Osteoblast (primary cell): ENCODE measurements at regions not wholly inside any gene's neighbourhood (a gene's known extent, or its start where the extent isn't known, plus 50 kb on each side); places are given as distances from the start of the nearest gene placed in this dataset.

Experiments
- DNase-seq: peaks from one replicate; pipeline ENCODE4 v3.0.0; 2011; ENCODE audit warnings: low spot score, mixed read lengths; ENCODE audit not compliant: insufficient read length; ENCODE audit errors: missing footprints
- H2AFZ ChIP-seq: 2 replicates; pipeline ENCODE4 v1.6.0; 2011; ENCODE audit warnings: mild to moderate bottlenecking, low read length
- H3K27ac ChIP-seq: 2 replicates; pipeline ENCODE4 v1.5.1; 2011; ENCODE audit warnings: mild to moderate bottlenecking, low read depth, low read length, moderate library complexity
- H3K27me3 ChIP-seq: 2 replicates; pipeline ENCODE4 v1.6.0; 2012; ENCODE audit warnings: mild to moderate bottlenecking, control low read depth, inconsistent platforms, low read length, moderate library complexity; ENCODE audit not compliant: insufficient read depth
- H3K36me3 ChIP-seq: 2 replicates; pipeline ENCODE4 v1.5.1; 2011; ENCODE audit warnings: mild to moderate bottlenecking, low read length, control low read depth, moderate library complexity; ENCODE audit not compliant: insufficient read depth
- H3K4me1 ChIP-seq: 2 replicates; pipeline ENCODE4 v1.5.1; 2011; ENCODE audit warnings: mild to moderate bottlenecking, low read length, control low read depth, moderate library complexity; ENCODE audit not compliant: insufficient read depth
- H3K4me2 ChIP-seq: 2 replicates; pipeline ENCODE4 v1.6.0; 2011; ENCODE audit warnings: mild to moderate bottlenecking, low read length; ENCODE audit not compliant: insufficient read depth
- H3K4me3 ChIP-seq: fragments of 200-600 bp; sonication (generic); 3 replicates; pipeline ENCODE4 v1.5.1; 2012; ENCODE audit warnings: mild to moderate bottlenecking, low read length, inconsistent platforms; ENCODE audit not compliant: insufficient read depth
- H3K79me2 ChIP-seq: 2 replicates; pipeline ENCODE4 v1.6.0; 2012; ENCODE audit warnings: mild to moderate bottlenecking, low read length, control low read depth, inconsistent platforms; ENCODE audit not compliant: insufficient read depth
- H3K9me3 ChIP-seq: 2 replicates; pipeline ENCODE4 v1.5.1; 2011; ENCODE audit warnings: low read depth, low read length, control low read depth
- H4K20me1 ChIP-seq: 2 replicates; pipeline ENCODE4 v1.6.0; 2012; ENCODE audit warnings: mild to moderate bottlenecking, low read length, control low read depth; ENCODE audit not compliant: insufficient read depth
- CTCF ChIP-seq: IDR thresholded peaks from 2 replicates; pipeline ENCODE4 v1.5.1; 2011; ENCODE audit warnings: mild to moderate bottlenecking, low read depth, low read length, moderate library complexity; ENCODE audit errors: extremely low read depth

GRCh38 chr5:156199045-156199444 lies 127.9 kb upstream of the SGCD start:
- Histone ChIP-seq H3K4me1 (peaks cover 13% of the 10 kb centered on the region), H3K36me3 (no peaks in the 10 kb centered on the region), H3K9me3 (no peaks in the 10 kb centered on the region), H4K20me1 (no peaks in the 10 kb centered on the region), H3K27me3 (no peaks in the 10 kb centered on the region), H3K27ac (no peak overlapping the region), H2AFZ (no peak overlapping the region), H3K4me2 (no peak overlapping the region), H3K79me2 (no peaks in the 10 kb centered on the region), H3K4me3 (no peak overlapping the region)
- TF ChIP-seq CTCF = no peak
- no peak for DNase-seq

GRCh38 chr5:156200938-156201787 lies 125.8 kb upstream of the SGCD start:
- no peaks in the 10 kb centered on the region for H3K36me3 ChIP-seq
- H3K27me3 ChIP-seq = no peaks in the 10 kb centered on the region
- peak overlapping the region; percentile 8 for H3K4me3 ChIP-seq
- H3K79me2 ChIP-seq = no peaks in the 10 kb centered on the region
- no peaks in the 10 kb centered on the region for H3K9me3 ChIP-seq
- H2AFZ ChIP-seq = no peak overlapping the region
- DNase-seq = no peak
- TF ChIP-seq CTCF = no peak
- peaks cover 13% of the 10 kb centered on the region for H3K4me1 ChIP-seq
- H4K20me1 ChIP-seq = no peaks in the 10 kb centered on the region
- peak overlapping the region; percentile 51 for H3K27ac ChIP-seq
- peak overlapping the region; percentile 54 for H3K4me2 ChIP-seq

GRCh38 chr5:156201788-156202403 lies 125.1 kb upstream of the SGCD start:
- Histone ChIP-seq H3K4me2 (peak overlapping the region; percentile 54), H3K27me3 (no peaks in the 10 kb centered on the region), H2AFZ (no peak overlapping the region), H3K79me2 (no peaks in the 10 kb centered on the region), H3K4me3 (peak overlapping the region; percentile 8), H3K36me3 (no peaks in the 10 kb centered on the region), H3K27ac (peak overlapping the region; percentile 51), H3K9me3 (no peaks in the 10 kb centered on the region), H3K4me1 (peaks cover 13% of the 10 kb centered on the region), H4K20me1 (no peaks in the 10 kb centered on the region)
- no peak for TF ChIP-seq CTCF
- DNase-seq = peak; percentile 51

DNA sequence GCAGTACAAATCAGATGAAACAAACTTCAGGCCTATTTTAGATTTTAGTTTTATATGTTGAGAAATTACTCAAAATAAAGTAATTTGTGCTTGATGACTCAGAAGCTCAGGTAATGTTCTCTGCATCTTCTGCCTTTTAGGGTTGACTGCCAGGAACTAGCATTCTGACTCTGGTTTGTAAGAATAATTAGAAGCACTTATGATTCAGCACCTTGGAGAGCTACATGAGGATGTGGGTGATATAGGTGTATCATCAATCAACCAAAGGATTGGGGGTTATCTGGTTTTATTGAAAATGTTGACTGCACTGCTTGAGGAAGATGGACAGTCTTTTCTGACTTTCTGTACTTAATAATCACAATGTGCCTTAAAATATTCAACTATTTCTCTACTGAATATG lies 118.7 kb upstream of the SGCD start:
- Histone ChIP-seq H3K27ac (no peak overlapping the region), H3K36me3 (no peaks in the 10 kb centered on the region), H3K4me2 (no peak overlapping the region), H3K4me1 (no peaks in the 10 kb centered on the region), H3K27me3 (no peaks in the 10 kb centered on the region), H2AFZ (no peak overlapping the region), H4K20me1 (no peaks in the 10 kb centered on the region), H3K9me3 (no peaks in the 10 kb centered on the region), H3K79me2 (no peaks in the 10 kb centered on the region), H3K4me3 (no peak overlapping the region)
- no peak for TF ChIP-seq CTCF
- no peak for DNase-seq
